ENCODE measurements at regions not wholly inside any gene's neighbourhood (a gene's known extent, or its start where the extent isn't known, plus 50 kb on each side); places are given as distances from the start of the nearest gene placed in this dataset.

GRCh38 chr5:74099538-74100267, 473.7 kb downstream of the ARHGEF28 start:
- TF ChIP-seq CREB1 (IDR thresholded peaks at IDR 0.05; ENCODE audit: low read depth) (no peak), TAF1 (IDR thresholded peaks at IDR 0.05; ENCODE audit: low read depth) (no peak), REST (IDR thresholded peaks at IDR 0.05; ENCODE audit: low read depth) (no peak), FOXM1 (IDR thresholded peaks at IDR 0.05; ENCODE audit: borderline replicate concordance, low read depth) (no peak), TEAD4 (IDR thresholded peaks at IDR 0.05) (no peak), EP300 (IDR thresholded peaks at IDR 0.05; ENCODE audit: borderline replicate concordance) (no peak), TCF12 (IDR thresholded peaks at IDR 0.05; ENCODE audit: low read depth) (no peak), RAD21 (IDR thresholded peaks at IDR 0.05; ENCODE audit: low read depth) (no peak), EGR1 (IDR thresholded peaks at IDR 0.05) (no peak), CEBPB (IDR thresholded peaks at IDR 0.05) (no peak), YY1 (IDR thresholded peaks at IDR 0.05; ENCODE audit: low read depth) (no peak), NFIC (IDR thresholded peaks at IDR 0.05) (no peak), MAX (IDR thresholded peaks at IDR 0.05) (no peak), USF1 (IDR thresholded peaks at IDR 0.05) (no peak), ZBTB7A (IDR thresholded peaks at IDR 0.05; ENCODE audit: low read depth) (no peak)

DNA sequence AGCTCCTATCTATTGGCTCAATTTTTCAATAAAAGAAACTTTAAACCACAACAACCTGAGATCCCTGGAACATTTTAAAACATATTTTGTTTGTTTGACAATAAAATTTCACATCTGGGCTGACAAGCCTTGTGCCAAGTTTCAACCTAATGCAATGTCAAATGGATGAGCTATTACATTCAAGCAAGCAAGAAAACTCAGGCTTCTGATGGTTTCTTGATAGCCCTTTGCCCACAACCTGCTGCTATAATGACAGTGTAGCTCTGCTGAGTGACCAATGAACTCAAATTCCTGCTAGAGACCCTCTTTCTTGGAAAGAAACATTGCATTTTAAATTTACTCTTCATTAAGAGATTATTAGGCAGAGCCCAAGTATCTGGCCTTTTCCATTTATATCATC, 472.9 kb downstream of the ARHGEF28 start:
- TF ChIP-seq CREB1 (IDR thresholded peaks at IDR 0.05; ENCODE audit: low read depth), result no peak
- TF ChIP-seq NFIC (IDR thresholded peaks at IDR 0.05), result no peak
- TF ChIP-seq MAX (IDR thresholded peaks at IDR 0.05), result no peak
- no peak for TF ChIP-seq EP300 (IDR thresholded peaks at IDR 0.05; ENCODE audit: borderline replicate concordance)
- TF ChIP-seq EGR1 (IDR thresholded peaks at IDR 0.05), result no peak
- TF ChIP-seq USF1 (IDR thresholded peaks at IDR 0.05), result no peak
- no peak for TF ChIP-seq TAF1 (IDR thresholded peaks at IDR 0.05; ENCODE audit: low read depth)
- TF ChIP-seq REST (IDR thresholded peaks at IDR 0.05; ENCODE audit: low read depth), result no peak
- TF ChIP-seq RAD21 (IDR thresholded peaks at IDR 0.05; ENCODE audit: low read depth), result no peak
- no peak for TF ChIP-seq TEAD4 (IDR thresholded peaks at IDR 0.05)
- no peak for TF ChIP-seq ZBTB7A (IDR thresholded peaks at IDR 0.05; ENCODE audit: low read depth)
- TF ChIP-seq YY1 (IDR thresholded peaks at IDR 0.05; ENCODE audit: low read depth), result no peak
- no peak for TF ChIP-seq CEBPB (IDR thresholded peaks at IDR 0.05)
- TF ChIP-seq FOXM1 (IDR thresholded peaks at IDR 0.05; ENCODE audit: borderline replicate concordance, low read depth), result no peak

GRCh38 chr5:74098456-74098855, 472.5 kb downstream of the ARHGEF28 start:
- no peak for TF ChIP-seq YY1 (IDR thresholded peaks at IDR 0.05; ENCODE audit: low read depth)
- no peak for TF ChIP-seq CREB1 (IDR thresholded peaks at IDR 0.05; ENCODE audit: low read depth)
- no peak for TF ChIP-seq USF1 (IDR thresholded peaks at IDR 0.05)
- no peak for TF ChIP-seq EP300 (IDR thresholded peaks at IDR 0.05; ENCODE audit: borderline replicate concordance)
- TF ChIP-seq TEAD4 (IDR thresholded peaks at IDR 0.05), result no peak
- no peak for TF ChIP-seq CEBPB (IDR thresholded peaks at IDR 0.05)
- TF ChIP-seq NFIC (IDR thresholded peaks at IDR 0.05), result no peak
- no peak for TF ChIP-seq ZBTB7A (IDR thresholded peaks at IDR 0.05; ENCODE audit: low read depth)
- TF ChIP-seq RAD21 (IDR thresholded peaks at IDR 0.05; ENCODE audit: low read depth), result no peak
- TF ChIP-seq REST (IDR thresholded peaks at IDR 0.05; ENCODE audit: low read depth), result no peak
- no peak for TF ChIP-seq TCF12 (IDR thresholded peaks at IDR 0.05; ENCODE audit: low read depth)
- no peak for TF ChIP-seq EGR1 (IDR thresholded peaks at IDR 0.05)
- no peak for TF ChIP-seq TAF1 (IDR thresholded peaks at IDR 0.05; ENCODE audit: low read depth)
- no peak for TF ChIP-seq MAX (IDR thresholded peaks at IDR 0.05)
- TF ChIP-seq FOXM1 (IDR thresholded peaks at IDR 0.05; ENCODE audit: borderline replicate concordance, low read depth), result no peak
